ENCODE measurements at regions not wholly inside any gene's neighbourhood (a gene's known extent, or its start where the extent isn't known, plus 50 kb on each side); places are given as distances from the start of the nearest gene placed in this dataset.

DNA sequence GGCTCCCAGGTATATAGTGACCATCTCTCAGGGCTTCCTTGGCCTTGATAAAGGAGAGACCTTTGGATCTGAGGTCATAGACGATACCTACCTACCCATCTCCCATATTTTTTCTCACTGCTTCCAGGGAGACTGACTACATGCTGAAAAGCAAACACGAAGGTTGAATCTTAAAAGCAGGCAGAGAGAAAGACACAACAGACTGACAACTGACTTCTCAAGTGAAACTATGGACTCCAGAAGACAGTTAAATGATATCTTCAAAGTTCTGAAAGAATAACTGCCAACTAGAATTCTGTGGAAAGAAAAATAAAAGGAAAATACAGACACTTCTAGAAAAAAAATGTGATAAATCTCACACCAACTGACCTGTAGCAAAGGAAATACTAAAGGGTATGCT, 76.5 kb upstream of the HAAO start:
- H3K4me1 ChIP-seq, result peaks cover 5 to 23% of the 10 kb centered on the region in 2 donors
- DNase-seq (no peak), ATAC-seq (no peak)
- TF ChIP-seq, protein P1, sequence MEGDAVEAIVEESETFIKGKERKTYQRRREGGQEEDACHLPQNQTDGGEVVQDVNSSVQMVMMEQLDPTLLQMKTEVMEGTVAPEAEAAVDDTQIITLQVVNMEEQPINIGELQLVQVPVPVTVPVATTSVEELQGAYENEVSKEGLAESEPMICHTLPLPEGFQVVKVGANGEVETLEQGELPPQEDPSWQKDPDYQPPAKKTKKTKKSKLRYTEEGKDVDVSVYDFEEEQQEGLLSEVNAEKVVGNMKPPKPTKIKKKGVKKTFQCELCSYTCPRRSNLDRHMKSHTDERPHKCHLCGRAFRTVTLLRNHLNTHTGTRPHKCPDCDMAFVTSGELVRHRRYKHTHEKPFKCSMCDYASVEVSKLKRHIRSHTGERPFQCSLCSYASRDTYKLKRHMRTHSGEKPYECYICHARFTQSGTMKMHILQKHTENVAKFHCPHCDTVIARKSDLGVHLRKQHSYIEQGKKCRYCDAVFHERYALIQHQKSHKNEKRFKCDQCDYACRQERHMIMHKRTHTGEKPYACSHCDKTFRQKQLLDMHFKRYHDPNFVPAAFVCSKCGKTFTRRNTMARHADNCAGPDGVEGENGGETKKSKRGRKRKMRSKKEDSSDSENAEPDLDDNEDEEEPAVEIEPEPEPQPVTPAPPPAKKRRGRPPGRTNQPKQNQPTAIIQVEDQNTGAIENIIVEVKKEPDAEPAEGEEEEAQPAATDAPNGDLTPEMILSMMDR (IDR thresholded peaks at IDR 0.05), result no peak
- H3K36me3 ChIP-seq, result no peaks in the 10 kb centered on the region
- H3K9me3 ChIP-seq, result peaks cover 0 to 13% of the 10 kb centered on the region in 2 donors
- H3K27me3 ChIP-seq, result no peaks in the 10 kb centered on the region
- intact Hi-C loops (cut with DNase I), result no loop called here
- no peak overlapping the region for H3K27ac ChIP-seq
- H3K4me3 ChIP-seq, result no peak overlapping the region

DNA sequence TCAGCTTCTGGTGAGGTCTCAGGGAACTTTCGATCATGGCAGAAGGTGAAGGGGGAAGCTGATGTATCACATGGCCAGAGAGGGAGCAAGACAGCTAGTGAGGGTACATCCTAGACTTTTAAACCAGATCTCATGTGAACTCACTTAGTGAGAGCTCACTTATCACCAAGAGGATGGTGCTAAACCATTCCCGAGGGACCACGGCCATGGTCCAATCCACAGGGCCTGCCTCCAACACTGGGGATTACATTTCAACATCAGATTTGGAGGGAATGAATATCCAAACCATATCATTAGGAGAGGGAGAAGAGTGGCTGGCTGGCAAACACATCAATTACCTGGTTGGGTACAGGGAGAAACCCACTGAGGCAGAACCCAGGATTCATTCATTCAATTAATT, 75.7 kb upstream of the HAAO start:
- H3K36me3 ChIP-seq, result no peaks in the 10 kb centered on the region
- H3K27ac ChIP-seq, result no peak overlapping the region
- H3K9me3 ChIP-seq, result peaks cover 0 to 13% of the 10 kb centered on the region in 2 donors
- TF ChIP-seq, protein P1 (IDR thresholded peaks at IDR 0.05), result no peak
- no peaks in the 10 kb centered on the region for H3K27me3 ChIP-seq
- ATAC-seq, result no peak
- H3K4me3 ChIP-seq, result no peak overlapping the region
- no peak for DNase-seq
- H3K4me1 ChIP-seq, result peaks cover 5 to 18% of the 10 kb centered on the region in 2 donors
- intact Hi-C loops (cut with DNase I), result no loop called here

DNA sequence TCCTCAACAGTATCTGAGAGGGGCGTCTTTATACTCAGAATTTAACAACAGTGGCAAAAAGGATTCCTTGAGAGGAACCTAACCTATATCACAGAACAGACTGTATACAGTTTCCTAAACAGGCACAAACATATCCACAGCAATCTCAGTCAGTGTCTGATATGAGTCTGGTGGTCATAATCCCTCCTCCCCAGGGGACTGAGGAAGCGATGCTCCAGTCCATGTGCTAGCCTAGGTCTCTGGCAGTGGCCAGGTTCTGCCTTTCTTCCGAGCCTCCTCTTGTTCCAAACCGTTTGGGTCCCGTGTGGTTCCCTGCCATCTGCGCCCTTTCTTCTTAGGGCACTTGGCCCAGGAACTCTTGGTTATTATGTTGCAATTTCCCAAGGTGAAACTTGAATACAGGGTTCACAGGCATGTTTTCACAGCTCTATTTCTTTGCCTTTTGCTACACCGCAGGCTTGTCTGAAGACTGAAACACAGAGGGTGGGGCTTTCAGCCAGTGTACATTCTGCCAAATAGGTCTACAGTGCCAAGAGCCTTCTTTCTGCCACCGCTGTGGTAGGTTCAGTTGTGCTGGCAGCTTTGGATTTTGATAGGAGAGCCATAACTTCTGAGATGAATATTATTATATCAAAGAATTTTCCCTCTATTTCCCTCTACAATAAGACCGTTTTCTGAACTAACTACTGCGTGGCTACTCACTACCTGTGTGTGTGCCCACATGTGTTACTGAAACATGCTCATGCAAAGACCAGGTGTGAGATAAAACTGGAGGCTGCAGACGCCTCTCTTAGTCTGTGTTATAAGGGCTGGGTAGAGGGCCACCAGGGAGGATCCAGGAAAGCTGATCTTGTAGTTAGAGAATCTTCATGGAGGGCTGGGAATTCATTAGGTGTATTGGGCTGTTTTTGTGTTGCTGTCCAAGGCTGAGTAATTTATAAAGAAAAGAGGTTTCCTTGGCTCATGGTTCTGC, 75.0 kb upstream of the HAAO start:
- no peaks in the 10 kb centered on the region for H3K36me3 ChIP-seq
- ATAC-seq (no peak), DNase-seq (peak in 2 of 4 donors; percentile 5 to 26)
- peak overlapping the region; percentile 42 to 53 for H3K27ac ChIP-seq
- peaks cover 5 to 10% of the 10 kb centered on the region in 2 donors for H3K4me1 ChIP-seq
- TF ChIP-seq, protein P1 (IDR thresholded peaks at IDR 0.05), result no peak
- peaks cover 0 to 13% of the 10 kb centered on the region in 2 donors for H3K9me3 ChIP-seq
- intact Hi-C loops (cut with DNase I), result no loop called here
- H3K4me3 ChIP-seq, result no peak overlapping the region
- no peaks in the 10 kb centered on the region for H3K27me3 ChIP-seq

DNA sequence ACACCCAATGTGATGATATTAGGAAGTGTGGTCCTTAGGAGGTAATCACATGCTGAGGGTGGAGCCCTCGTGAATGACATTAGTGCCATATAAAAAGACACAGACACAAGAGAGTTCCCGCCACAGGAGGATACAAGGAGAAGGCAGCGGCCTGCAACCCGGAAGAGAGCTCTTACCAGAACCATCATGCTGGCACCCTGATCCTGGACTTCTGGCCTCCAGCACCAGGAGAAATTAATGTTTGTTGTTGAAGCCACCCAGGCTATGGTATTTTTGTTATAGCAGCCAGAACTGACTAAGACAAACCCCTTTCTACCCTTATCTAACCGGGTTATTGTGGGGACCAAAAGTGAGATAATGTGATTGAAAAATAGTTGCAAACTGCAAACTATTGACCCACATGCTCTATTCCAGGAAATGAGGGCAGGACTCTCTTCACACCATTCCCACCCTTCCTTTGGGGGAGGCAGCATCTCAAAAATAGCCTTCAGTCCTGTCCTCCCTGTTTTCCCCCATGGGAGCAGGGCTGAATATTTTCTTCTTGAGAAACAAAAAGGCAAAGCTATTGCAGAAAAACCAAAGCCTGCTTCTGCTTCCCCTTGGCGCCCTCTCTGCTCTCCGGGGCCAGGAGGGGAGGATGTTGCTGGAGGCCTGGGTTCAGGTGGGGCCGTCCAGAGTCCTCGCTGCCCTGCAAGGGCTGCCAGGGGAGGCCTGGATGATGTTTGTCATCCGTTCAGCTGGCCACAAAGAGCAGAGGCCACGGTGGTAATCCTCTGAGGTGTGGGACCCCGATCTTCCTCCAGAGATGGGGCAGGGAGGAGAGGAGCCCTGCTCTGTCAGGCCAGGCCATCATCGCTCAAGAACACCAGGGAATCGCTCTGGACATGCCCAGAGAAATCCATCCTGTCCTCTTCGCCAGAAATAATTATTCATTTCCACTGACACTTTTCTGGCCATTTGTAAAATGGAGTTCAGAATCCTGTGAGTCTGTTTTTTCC, 73.8 kb upstream of the HAAO start:
- intact Hi-C loops (cut with DNase I), result no loop called here
- H3K36me3 ChIP-seq, result no peaks in the 10 kb centered on the region
- peaks cover 0 to 13% of the 10 kb centered on the region in 2 donors for H3K9me3 ChIP-seq
- ATAC-seq (peak; percentile 61), DNase-seq (peak in 1 of 4 donors; percentile 55)
- TF ChIP-seq, protein P1 (IDR thresholded peaks at IDR 0.05), result no peak
- H3K27me3 ChIP-seq, result no peaks in the 10 kb centered on the region
- H3K4me1 ChIP-seq, result peaks cover 5% of the 10 kb centered on the region in 2 donors
- peak overlapping the region; percentile 42 to 53 for H3K27ac ChIP-seq
- H3K4me3 ChIP-seq, result no peak overlapping the region
